ENCODE measurements at regions not wholly inside any gene's neighbourhood (a gene's known extent, or its start where the extent isn't known, plus 50 kb on each side); places are given as distances from the start of the nearest gene placed in this dataset.

DNA sequence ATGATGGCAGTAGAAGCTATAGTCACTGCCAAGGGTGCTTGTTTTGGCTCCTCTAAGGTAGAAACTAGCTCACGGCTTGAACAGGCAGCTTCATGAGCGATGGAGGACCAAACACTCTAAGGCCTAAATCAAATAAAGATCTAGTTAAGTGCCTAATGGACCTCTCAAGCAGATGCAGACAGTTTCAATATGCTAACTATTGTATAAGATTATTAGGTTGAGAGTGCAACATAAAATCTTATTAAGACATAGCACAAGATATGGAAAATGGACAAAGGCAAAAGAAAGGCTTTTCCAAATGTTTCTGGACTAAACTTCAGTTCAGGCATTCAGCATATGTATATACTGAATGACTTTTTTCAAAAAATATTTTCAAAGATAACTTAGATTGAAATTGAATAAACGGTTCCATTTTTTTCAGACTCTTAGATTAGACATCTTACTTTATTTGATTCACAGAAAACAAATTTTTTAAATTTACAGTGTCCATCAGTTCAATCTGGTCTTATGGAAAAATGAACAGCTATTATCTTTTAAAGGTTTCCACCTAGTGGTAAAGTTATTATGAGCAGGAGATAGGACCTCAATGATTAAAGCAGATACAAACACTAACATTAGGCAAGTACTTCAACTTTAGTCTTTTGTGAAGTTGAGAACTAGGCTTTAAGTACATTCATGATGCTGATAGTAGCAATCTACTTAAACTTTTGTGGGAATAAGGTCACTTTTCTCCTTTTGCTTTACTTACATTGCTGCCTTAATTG is 1167.7 kb downstream of the MAT2B start:
- TF ChIP-seq ZNF416 (CRISPR knock-in tag; IDR thresholded peaks at IDR 0.05) (no peak), NFYB (CRISPR knock-in tag; conservative IDR thresholded peaks at IDR 0.05; ENCODE audit: low read depth) (no peak), RELA (CRISPR knock-in tag; IDR thresholded peaks at IDR 0.05; ENCODE audit: borderline replicate concordance) (no peak), MYBL2 (CRISPR knock-in tag; IDR thresholded peaks at IDR 0.05) (no peak)
- TF ChIP-seq, protein P1, sequence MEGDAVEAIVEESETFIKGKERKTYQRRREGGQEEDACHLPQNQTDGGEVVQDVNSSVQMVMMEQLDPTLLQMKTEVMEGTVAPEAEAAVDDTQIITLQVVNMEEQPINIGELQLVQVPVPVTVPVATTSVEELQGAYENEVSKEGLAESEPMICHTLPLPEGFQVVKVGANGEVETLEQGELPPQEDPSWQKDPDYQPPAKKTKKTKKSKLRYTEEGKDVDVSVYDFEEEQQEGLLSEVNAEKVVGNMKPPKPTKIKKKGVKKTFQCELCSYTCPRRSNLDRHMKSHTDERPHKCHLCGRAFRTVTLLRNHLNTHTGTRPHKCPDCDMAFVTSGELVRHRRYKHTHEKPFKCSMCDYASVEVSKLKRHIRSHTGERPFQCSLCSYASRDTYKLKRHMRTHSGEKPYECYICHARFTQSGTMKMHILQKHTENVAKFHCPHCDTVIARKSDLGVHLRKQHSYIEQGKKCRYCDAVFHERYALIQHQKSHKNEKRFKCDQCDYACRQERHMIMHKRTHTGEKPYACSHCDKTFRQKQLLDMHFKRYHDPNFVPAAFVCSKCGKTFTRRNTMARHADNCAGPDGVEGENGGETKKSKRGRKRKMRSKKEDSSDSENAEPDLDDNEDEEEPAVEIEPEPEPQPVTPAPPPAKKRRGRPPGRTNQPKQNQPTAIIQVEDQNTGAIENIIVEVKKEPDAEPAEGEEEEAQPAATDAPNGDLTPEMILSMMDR (IDR thresholded peaks at IDR 0.05): no peak
